ENCODE measurements at regions not wholly inside any gene's neighbourhood (a gene's known extent, or its start where the extent isn't known, plus 50 kb on each side); places are given as distances from the start of the nearest gene placed in this dataset.

DNA sequence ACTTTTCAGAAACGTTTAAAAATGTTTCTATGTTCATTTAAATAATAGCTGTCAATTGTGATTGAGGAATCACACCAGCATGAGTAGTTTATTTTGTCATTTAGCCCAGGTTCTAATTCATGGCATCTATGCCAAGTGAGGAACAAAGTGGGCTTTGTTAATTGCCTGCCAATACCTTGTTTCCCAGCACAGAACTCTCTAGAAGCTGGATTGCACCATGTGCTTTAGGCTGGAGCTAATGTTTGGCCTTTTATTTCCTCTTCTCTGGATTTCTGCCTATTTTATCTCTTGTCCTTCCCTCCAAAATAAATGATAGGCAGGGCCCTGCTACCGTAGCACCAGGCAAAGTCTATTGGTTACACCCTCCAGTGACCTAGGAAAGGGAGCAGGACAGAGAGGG, 109.9 kb upstream of the ITGB1 start:
- Mint-ChIP-seq H3K4me3 (no peak overlapping the region), H3K9me3 (ENCODE audit: low read depth) (no peaks in the 10 kb centered on the region), H3K27me3 (no peaks in the 10 kb centered on the region), H3K36me3 (ENCODE audit: low read depth) (no peaks in the 10 kb centered on the region), H3K4me1 (peaks cover 6% of the 10 kb centered on the region), H3K27ac (no peak overlapping the region)
- DNase-seq (no peak), ATAC-seq (no peak)
- POLR2A ChIA-PET, result no interaction called here
- CTCF ChIA-PET, result interaction anchor here (0.7 kb wide), 1 partner anchor 25 kb away, joined by 3 read pairs; no protein-coding TSS in a partner anchor
- intact Hi-C loops (cut with DNase I, micrococcal nuclease), result no loop called here

DNA sequence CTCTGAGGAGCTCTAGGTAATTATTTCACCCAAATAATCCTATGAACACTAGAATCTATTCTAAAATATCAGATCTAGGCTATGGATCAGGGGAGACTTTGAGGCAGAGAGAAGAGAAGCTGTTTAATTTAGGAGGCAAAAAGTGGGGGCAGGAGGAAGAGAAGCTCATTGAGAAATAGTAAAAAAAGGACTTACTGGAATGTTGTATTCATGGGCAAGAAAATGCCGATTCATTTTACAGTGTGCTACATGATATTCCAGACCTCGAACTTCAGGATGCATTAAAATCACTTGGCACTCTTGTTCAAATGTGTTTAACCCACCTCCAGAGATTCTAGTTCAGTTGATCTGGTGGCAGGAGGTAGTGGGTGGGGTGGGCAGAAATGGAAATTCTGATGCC, 109.5 kb upstream of the ITGB1 start:
- no peaks in the 10 kb centered on the region for H3K9me3 Mint-ChIP-seq (ENCODE audit: low read depth)
- intact Hi-C loops (cut with DNase I, micrococcal nuclease), result no loop called here
- H3K27ac Mint-ChIP-seq, result no peak overlapping the region
- ATAC-seq, result no peak
- ChIA-PET POLR2A (no interaction called here), CTCF (interaction anchor here (0.7 kb wide), 1 partner anchor 24 kb away, joined by 3 read pairs; no protein-coding TSS in a partner anchor)
- H3K27me3 Mint-ChIP-seq, result no peaks in the 10 kb centered on the region
- H3K36me3 Mint-ChIP-seq (ENCODE audit: low read depth), result no peaks in the 10 kb centered on the region
- no peak for DNase-seq
- H3K4me1 Mint-ChIP-seq, result peaks cover 6% of the 10 kb centered on the region
- H3K4me3 Mint-ChIP-seq, result no peak overlapping the region

DNA sequence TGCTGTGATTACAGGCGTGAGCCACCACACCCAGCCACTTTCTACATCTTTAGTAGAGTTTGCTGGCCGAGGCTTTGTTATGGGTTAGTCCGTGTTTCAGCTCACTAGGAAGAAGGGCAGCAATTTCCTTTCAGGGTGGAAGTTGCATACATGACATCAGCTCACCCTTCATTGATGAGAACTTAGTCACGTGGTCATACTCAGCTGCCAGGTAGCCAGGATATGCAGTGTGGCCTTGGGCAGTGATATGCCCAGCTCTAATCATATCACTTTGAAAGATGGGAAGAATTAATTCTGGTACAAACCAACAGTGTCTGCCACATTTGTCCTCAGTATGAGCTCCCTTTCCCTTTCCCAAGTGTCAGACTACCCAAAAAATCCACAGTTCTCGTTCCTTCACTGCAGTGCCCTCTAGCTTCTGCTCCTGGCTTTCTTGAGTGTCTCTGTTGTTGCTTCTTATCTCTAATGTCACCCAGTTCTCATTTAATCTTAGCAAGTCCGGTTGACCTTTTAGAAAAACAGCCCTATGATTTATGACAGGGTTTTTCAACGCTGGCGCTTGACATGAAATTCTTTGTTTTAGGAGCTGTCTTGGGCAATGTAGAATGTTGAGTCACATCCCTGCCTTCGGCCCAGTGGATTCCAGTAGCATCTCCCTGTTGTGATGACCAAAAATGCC, 108.7 kb upstream of the ITGB1 start:
- no peak for ATAC-seq
- ChIA-PET CTCF (no interaction called here), POLR2A (no interaction called here)
- no peak overlapping the region for H3K4me3 Mint-ChIP-seq
- DNase-seq, result no peak
- no peaks in the 10 kb centered on the region for H3K9me3 Mint-ChIP-seq (ENCODE audit: low read depth)
- H3K4me1 Mint-ChIP-seq, result peaks cover 6% of the 10 kb centered on the region
- intact Hi-C loops (cut with DNase I, micrococcal nuclease), result no loop called here
- H3K27ac Mint-ChIP-seq, result no peak overlapping the region
- H3K27me3 Mint-ChIP-seq, result no peaks in the 10 kb centered on the region
- H3K36me3 Mint-ChIP-seq (ENCODE audit: low read depth), result no peaks in the 10 kb centered on the region

DNA sequence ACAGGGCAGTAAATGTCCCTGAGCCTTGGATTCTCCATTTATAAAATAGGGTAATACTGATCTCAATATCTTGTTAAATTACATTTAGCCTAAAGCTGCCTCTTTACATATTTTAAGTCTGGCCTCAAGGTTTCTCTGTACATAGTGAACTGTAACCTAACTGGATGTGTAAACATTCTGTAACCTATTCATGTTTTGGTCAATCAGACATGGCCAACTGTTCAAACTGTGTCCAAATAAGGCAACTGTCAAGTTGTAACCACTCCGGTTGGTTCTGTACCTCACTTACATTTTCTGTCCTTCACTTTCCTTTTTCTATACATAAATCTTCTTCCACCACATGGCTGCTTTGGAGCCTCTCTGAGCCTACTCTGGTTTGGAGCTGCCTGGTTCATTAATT, 107.1 kb upstream of the ITGB1 start:
- H3K27me3 Mint-ChIP-seq, result no peaks in the 10 kb centered on the region
- peaks cover 6% of the 10 kb centered on the region for H3K4me1 Mint-ChIP-seq
- ChIA-PET CTCF (interaction anchor here (0.8 kb wide), 1 partner anchor 9 kb away, joined by 3 read pairs; no protein-coding TSS in a partner anchor), POLR2A (no interaction called here)
- H3K27ac Mint-ChIP-seq, result no peak overlapping the region
- no peak for DNase-seq
- no peak for ATAC-seq
- no peaks in the 10 kb centered on the region for H3K36me3 Mint-ChIP-seq (ENCODE audit: low read depth)
- H3K4me3 Mint-ChIP-seq, result no peak overlapping the region
- no peaks in the 10 kb centered on the region for H3K9me3 Mint-ChIP-seq (ENCODE audit: low read depth)
- intact Hi-C loops (cut with DNase I, micrococcal nuclease), result no loop called here

GRCh38 chr10:33064706-33065105, 106.7 kb upstream of the ITGB1 start:
- peaks cover 6% of the 10 kb centered on the region for H3K4me1 Mint-ChIP-seq
- no peaks in the 10 kb centered on the region for H3K27me3 Mint-ChIP-seq
- H3K4me3 Mint-ChIP-seq, result no peak overlapping the region
- intact Hi-C loops (cut with DNase I, micrococcal nuclease), result no loop called here
- DNase-seq, result no peak
- CTCF ChIA-PET, result no interaction called here
- no peaks in the 10 kb centered on the region for H3K36me3 Mint-ChIP-seq (ENCODE audit: low read depth)
- POLR2A ChIA-PET, result no interaction called here
- H3K9me3 Mint-ChIP-seq (ENCODE audit: low read depth), result no peaks in the 10 kb centered on the region
- no peak overlapping the region for H3K27ac Mint-ChIP-seq
- no peak for ATAC-seq

GRCh38 chr10:33057620-33058019, 99.6 kb upstream of the ITGB1 start:
- POLR2A ChIA-PET, result no interaction called here
- Mint-ChIP-seq H3K36me3 (ENCODE audit: low read depth) (no peaks in the 10 kb centered on the region), H3K4me3 (no peak overlapping the region), H3K27me3 (no peaks in the 10 kb centered on the region), H3K4me1 (no peaks in the 10 kb centered on the region), H3K9me3 (ENCODE audit: low read depth) (no peaks in the 10 kb centered on the region), H3K27ac (no peak overlapping the region)
- ATAC-seq (no peak), DNase-seq (no peak)
- CTCF ChIA-PET, result interaction anchor here (1.1 kb wide), 1 partner anchor 14 kb away, joined by 3 read pairs; no protein-coding TSS in a partner anchor
- intact Hi-C loops (cut with DNase I, micrococcal nuclease), result no loop called here

DNA sequence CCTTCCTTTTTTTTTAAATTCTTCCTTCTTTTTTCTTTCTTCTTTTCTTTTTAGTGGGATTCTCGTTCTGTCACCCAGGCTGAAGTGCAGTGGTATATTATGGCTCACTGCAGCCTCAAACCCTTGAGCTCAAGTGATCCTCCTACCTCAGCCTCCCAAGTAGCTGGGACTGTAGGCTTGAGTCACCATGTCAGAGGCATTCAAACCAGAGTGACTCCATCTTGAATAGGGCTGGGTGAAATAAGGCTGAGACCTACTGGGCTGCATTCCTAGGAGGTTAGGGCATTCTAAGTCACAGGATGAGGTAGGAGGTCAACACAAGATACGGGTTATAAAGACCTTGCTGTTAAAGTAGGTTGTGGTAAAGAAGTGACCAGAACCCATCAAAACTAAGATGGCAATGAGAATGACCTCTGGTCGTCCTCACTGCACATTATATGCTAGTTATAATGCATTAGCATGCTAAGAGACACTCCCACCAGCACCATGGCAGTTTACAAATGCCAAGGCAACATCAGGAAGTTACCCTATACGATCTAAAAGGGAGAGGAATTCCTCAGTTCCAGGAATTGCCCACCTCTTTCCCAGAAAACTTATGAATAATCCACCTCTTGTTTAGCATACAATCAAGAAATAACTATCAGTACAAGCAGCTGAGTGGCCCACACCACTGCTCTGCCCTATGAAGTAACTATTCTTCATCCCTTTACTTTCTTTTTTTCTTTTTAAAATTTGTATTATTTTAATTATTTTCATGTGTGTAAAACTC, 99.0 kb upstream of the ITGB1 start:
- intact Hi-C loops (cut with DNase I, micrococcal nuclease), result no loop called here
- no peak overlapping the region for H3K4me3 Mint-ChIP-seq
- H3K27ac Mint-ChIP-seq, result no peak overlapping the region
- no peaks in the 10 kb centered on the region for H3K36me3 Mint-ChIP-seq (ENCODE audit: low read depth)
- ATAC-seq (no peak), DNase-seq (no peak)
- POLR2A ChIA-PET, result no interaction called here
- CTCF ChIA-PET, result interaction anchor here (0.8 to 1.0 kb wide), 2 partner anchors 48 to 628 kb away, joined by 4 read pairs; no protein-coding TSS in a partner anchor
- H3K9me3 Mint-ChIP-seq (ENCODE audit: low read depth), result no peaks in the 10 kb centered on the region
- H3K4me1 Mint-ChIP-seq, result peaks cover 3% of the 10 kb centered on the region
- H3K27me3 Mint-ChIP-seq, result no peaks in the 10 kb centered on the region

DNA sequence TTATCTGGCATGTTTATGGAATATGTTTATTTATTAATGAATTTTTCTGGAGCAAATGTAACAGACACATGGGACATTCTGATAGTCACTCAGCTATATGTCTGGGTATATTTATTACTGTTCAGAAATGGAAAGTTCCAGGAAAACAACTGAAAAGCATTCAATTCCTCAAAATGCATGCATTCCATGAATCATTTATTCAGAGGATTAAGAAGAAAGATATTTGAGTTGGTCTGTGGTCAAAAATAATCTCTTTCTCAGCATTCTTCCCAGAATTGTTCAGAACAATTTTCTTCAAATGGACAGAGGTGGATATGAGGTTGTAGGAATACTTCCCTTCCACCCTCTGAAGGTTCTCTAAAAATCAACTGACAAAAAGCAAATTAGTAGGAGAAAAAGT, 97.6 kb upstream of the ITGB1 start:
- Mint-ChIP-seq H3K9me3 (ENCODE audit: low read depth) (no peaks in the 10 kb centered on the region), H3K36me3 (ENCODE audit: low read depth) (no peaks in the 10 kb centered on the region), H3K4me1 (peaks cover 3% of the 10 kb centered on the region), H3K4me3 (no peak overlapping the region), H3K27me3 (no peaks in the 10 kb centered on the region), H3K27ac (no peak overlapping the region)
- POLR2A ChIA-PET, result no interaction called here
- DNase-seq, result no peak
- CTCF ChIA-PET, result no interaction called here
- intact Hi-C loops (cut with DNase I, micrococcal nuclease), result no loop called here
- no peak for ATAC-seq

DNA sequence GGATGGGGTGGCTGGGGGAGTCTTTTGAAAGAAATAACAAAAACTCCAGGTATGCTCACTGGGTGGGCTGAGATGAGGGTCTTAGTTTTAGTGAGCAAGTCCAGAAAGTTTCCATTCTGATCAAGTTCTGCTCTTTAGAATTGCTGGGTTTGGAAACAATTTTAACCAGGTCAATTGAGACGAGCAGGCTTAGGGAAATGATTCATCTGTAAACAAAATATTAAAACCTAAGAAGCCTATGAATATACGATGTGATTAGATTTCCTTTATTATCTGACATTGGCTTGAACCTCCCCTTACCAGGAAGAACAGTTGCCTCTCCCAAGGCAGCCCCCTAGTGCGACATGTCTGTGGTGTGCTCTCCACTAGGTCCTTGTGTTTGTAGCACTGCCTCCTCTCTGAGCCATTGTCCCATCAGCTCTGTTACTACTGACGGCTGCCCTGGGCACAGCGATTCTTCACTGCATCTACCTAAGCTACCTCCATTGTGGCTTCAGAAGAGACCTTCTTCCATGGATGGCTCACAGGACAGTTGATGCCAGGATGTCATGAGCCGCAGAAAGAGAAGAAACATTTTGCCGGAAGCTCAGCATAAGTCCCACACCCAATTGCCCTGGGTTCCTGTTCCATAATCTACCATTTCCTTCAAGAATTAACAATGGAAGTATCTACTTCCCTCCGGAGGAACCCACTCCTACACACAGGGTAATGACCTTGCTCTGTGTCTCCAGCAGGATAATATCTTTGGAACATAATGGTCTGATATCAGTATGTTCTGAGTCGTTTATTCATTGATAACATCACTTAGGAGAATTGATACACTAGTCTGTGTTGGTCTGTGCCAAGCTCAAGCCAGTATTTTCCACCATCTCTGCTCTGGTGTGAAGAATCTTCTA, 95.1 kb upstream of the ITGB1 start:
- Mint-ChIP-seq H3K27ac (no peak overlapping the region), H3K4me1 (peaks cover 3% of the 10 kb centered on the region), H3K36me3 (ENCODE audit: low read depth) (no peaks in the 10 kb centered on the region), H3K4me3 (no peak overlapping the region), H3K27me3 (no peaks in the 10 kb centered on the region), H3K9me3 (ENCODE audit: low read depth) (no peaks in the 10 kb centered on the region)
- POLR2A ChIA-PET, result interaction anchor here (0.5 kb wide), 1 partner anchor 58 kb away, joined by 3 read pairs; no protein-coding TSS in a partner anchor
- intact Hi-C loops (cut with DNase I, micrococcal nuclease), result no loop called here
- ATAC-seq, result no peak
- CTCF ChIA-PET, result interaction anchor here (0.6 to 0.9 kb wide), 2 partner anchors 49 to 95 kb away, joined by 3 read pairs; no protein-coding TSS in a partner anchor
- no peak for DNase-seq

GRCh38 chr10:33052263-33052875, 94.3 kb upstream of the ITGB1 start:
- DNase-seq (no peak), ATAC-seq (no peak)
- intact Hi-C loops (cut with DNase I, micrococcal nuclease), result no loop called here
- Mint-ChIP-seq H3K9me3 (ENCODE audit: low read depth) (no peaks in the 10 kb centered on the region), H3K27ac (no peak overlapping the region), H3K27me3 (no peaks in the 10 kb centered on the region), H3K4me1 (peaks cover 3% of the 10 kb centered on the region), H3K36me3 (ENCODE audit: low read depth) (no peaks in the 10 kb centered on the region), H3K4me3 (no peak overlapping the region)
- ChIA-PET POLR2A (no interaction called here), CTCF (interaction anchor here (0.8 kb wide), 1 partner anchor 103 kb away, joined by 3 read pairs; no protein-coding TSS in a partner anchor)
